Activated B cell treated with CpG ODN at 0.5 μM for 24 hours (primary cell): ENCODE measurements at regions not wholly inside any gene's neighbourhood (a gene's known extent, or its start where the extent isn't known, plus 50 kb on each side); places are given as distances from the start of the nearest gene placed in this dataset.

Experiments
- ATAC-seq: fragments of 200-7000 bp; cut with Tn5 transposase; one replicate; pipeline ENCODE4 v1.10.0; 2021; ENCODE audit warnings: low read depth, mild to moderate bottlenecking, moderate library complexity
- CTCF ChIA-PET: fragments of 350-600 bp; sonication (Branson Sonifier 250); formaldehyde crosslinking; loops from one replicate; lab custom pipeline; 2021; ENCODE audit warnings: antibody characterized with exemption; lab: Charles Lee
- POLR2A ChIA-PET: fragments of 350-600 bp; sonication (Branson Sonifier 250); formaldehyde crosslinking; loops from one replicate; lab custom pipeline; 2021; ENCODE audit warnings: antibody characterized with exemption; lab: Charles Lee
- DNase-seq: peaks from one replicate; pipeline ENCODE4 v3.0.0; 2022
- H3K27ac Mint-ChIP-seq: one replicate; pipeline ENCODE4 v1.8.0; 2020; ENCODE audit warnings: mixed read lengths
- H3K27me3 Mint-ChIP-seq: one replicate; pipeline ENCODE4 v1.8.0; 2021; ENCODE audit warnings: mixed read lengths
- H3K36me3 Mint-ChIP-seq: one replicate; pipeline ENCODE4 v1.8.0; 2021; ENCODE audit warnings: low read depth, mixed read lengths
- H3K4me1 Mint-ChIP-seq: one replicate; pipeline ENCODE4 v1.8.0; 2021; ENCODE audit warnings: mixed read lengths
- H3K4me3 Mint-ChIP-seq: one replicate; pipeline ENCODE4 v1.8.0; 2020; ENCODE audit warnings: mild to moderate bottlenecking, mixed read lengths
- H3K9me3 Mint-ChIP-seq: one replicate; pipeline ENCODE4 v1.8.0; 2020; ENCODE audit warnings: mixed read lengths
- intact Hi-C: fragments of 100-400 bp; cut with micrococcal nuclease; formaldehyde crosslinking; loops from one replicate; pipeline ENCODE4 v1.15.1; 2024
- TF ChIP-seq, protein P1 (sequence below): fragments of 200-600 bp; IDR thresholded peaks from one replicate; pipeline ENCODE4 v1.8.0; 2022; ENCODE audit warnings: antibody characterized with exemption, mild to moderate bottlenecking

DNA sequence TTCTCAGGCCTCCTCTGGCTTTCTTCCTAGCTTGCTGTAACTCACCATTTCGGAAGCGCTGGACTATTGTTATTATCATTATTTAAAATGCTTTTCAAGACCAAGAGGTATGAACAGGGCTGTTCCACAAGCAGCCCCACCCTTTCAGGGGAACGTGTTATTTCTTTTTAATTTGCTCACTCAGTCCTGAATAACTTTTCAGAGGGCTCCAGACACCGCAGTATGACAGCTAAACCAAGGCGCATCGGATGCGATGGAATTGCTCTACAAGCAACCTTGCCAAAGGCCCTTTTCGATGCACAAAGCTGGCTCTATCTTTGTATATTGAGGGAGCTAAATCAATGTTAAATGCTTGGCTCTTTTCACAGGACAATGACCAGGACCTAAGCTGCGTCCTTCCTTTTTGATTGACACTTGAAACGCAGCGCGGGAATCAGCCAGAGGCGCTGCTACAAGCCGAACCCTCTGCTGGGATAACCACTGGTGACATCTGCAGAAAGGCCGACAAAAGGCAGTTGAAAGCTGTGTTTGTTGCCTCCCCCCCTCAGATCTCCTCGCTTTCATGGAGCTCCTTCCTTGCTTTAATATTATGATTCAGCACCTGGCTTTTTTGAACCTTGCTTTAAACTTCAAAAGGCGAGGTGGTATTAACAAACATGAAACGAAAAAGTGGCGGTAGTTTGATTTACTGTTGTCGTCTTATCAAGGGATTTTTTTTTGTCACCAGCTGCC is 204.7 kb upstream of the PROX1 start:
- H3K36me3 Mint-ChIP-seq: no peaks in the 10 kb centered on the region
- POLR2A ChIA-PET: no interaction called here
- H3K27ac Mint-ChIP-seq: no peak overlapping the region
- no peaks in the 10 kb centered on the region for H3K9me3 Mint-ChIP-seq
- CTCF ChIA-PET: no interaction called here
- TF ChIP-seq, protein P1, sequence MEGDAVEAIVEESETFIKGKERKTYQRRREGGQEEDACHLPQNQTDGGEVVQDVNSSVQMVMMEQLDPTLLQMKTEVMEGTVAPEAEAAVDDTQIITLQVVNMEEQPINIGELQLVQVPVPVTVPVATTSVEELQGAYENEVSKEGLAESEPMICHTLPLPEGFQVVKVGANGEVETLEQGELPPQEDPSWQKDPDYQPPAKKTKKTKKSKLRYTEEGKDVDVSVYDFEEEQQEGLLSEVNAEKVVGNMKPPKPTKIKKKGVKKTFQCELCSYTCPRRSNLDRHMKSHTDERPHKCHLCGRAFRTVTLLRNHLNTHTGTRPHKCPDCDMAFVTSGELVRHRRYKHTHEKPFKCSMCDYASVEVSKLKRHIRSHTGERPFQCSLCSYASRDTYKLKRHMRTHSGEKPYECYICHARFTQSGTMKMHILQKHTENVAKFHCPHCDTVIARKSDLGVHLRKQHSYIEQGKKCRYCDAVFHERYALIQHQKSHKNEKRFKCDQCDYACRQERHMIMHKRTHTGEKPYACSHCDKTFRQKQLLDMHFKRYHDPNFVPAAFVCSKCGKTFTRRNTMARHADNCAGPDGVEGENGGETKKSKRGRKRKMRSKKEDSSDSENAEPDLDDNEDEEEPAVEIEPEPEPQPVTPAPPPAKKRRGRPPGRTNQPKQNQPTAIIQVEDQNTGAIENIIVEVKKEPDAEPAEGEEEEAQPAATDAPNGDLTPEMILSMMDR: no peak
- DNase-seq (no peak), ATAC-seq (no peak)
- intact Hi-C loops: no loop called here
- no peaks in the 10 kb centered on the region for H3K4me1 Mint-ChIP-seq
- H3K27me3 Mint-ChIP-seq: no peaks in the 10 kb centered on the region
- no peak overlapping the region for H3K4me3 Mint-ChIP-seq

DNA sequence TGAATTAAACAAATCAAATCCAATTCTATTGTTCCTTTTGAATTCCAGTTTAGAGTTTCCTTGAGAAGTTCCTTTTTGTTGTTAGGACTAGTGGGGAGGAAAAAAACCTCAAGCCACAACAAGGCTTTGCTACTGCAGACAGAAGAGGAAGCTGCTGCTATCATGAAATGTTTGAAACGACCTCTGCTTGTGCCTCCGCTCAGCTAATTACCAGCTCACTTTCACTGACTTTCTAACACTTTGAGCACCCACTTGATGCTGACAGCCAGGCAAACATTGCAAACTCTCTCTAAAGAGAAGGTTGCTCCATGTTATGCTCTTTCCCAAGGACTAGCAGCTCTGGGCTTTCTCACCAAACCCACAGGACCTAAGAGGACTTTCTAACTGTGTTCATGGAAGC is 203.9 kb upstream of the PROX1 start:
- Mint-ChIP-seq H3K27ac (no peak overlapping the region), H3K27me3 (no peaks in the 10 kb centered on the region), H3K36me3 (no peaks in the 10 kb centered on the region), H3K4me1 (no peaks in the 10 kb centered on the region), H3K4me3 (no peak overlapping the region), H3K9me3 (no peaks in the 10 kb centered on the region)
- intact Hi-C loops: no loop called here
- DNase-seq: no peak
- TF ChIP-seq, protein P1: no peak
- CTCF ChIA-PET: interaction anchor here (0.7 kb wide), 1 partner anchor 393 kb away, joined by 3 read pairs; no protein-coding TSS in a partner anchor
- ATAC-seq: no peak
- POLR2A ChIA-PET: no interaction called here

DNA sequence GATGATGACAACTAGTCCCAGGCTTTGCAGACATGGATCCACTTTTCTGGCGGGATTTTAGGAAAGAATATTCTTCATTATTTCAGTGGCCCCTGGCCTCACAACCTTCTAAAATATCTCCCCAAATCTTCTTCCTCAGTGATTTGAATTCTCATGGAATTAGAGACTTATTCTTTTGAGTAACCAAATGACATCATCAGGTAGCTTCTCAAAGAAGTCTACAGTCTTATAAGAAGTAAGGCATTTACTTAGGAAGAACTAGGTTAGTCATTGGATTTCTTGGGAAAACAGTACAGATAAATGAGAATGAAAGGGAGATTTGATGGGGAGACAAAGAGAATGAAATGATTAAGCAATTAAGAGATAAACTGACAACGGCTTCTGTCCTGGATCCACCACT is 201.1 kb upstream of the PROX1 start:
- no peaks in the 10 kb centered on the region for H3K36me3 Mint-ChIP-seq
- no peaks in the 10 kb centered on the region for H3K4me1 Mint-ChIP-seq
- TF ChIP-seq, protein P1: no peak
- no peaks in the 10 kb centered on the region for H3K27me3 Mint-ChIP-seq
- POLR2A ChIA-PET: no interaction called here
- intact Hi-C loops: no loop called here
- no peaks in the 10 kb centered on the region for H3K9me3 Mint-ChIP-seq
- H3K4me3 Mint-ChIP-seq: no peak overlapping the region
- no peak overlapping the region for H3K27ac Mint-ChIP-seq
- CTCF ChIA-PET: no interaction called here
- DNase-seq (no peak), ATAC-seq (no peak)

DNA sequence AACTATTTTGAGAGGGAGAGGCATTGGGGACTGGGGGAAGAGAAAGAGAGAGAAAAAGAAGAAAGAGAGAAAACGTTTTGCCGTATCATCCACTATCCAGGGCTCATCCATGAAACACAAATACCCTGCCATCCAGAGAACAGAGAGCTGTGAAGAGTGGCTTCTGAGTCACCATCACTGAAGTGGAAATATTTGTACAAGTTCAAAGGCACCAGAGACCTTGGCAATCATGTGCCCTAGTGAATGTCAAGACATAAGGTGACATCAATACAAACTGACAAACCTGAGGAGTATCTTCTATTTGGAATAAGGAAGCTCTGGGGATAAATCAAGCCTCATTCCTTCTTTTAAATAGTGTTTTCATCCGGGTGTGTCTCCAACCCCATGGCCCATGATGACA is 197.2 kb upstream of the PROX1 start:
- no peak overlapping the region for H3K27ac Mint-ChIP-seq
- ChIA-PET POLR2A (no interaction called here), CTCF (no interaction called here)
- peaks cover 2% of the 10 kb centered on the region for H3K27me3 Mint-ChIP-seq
- no peaks in the 10 kb centered on the region for H3K36me3 Mint-ChIP-seq
- DNase-seq (no peak), ATAC-seq (no peak)
- H3K4me1 Mint-ChIP-seq: no peaks in the 10 kb centered on the region
- no peaks in the 10 kb centered on the region for H3K9me3 Mint-ChIP-seq
- TF ChIP-seq, protein P1: no peak
- H3K4me3 Mint-ChIP-seq: no peak overlapping the region
- intact Hi-C loops: no loop called here

DNA sequence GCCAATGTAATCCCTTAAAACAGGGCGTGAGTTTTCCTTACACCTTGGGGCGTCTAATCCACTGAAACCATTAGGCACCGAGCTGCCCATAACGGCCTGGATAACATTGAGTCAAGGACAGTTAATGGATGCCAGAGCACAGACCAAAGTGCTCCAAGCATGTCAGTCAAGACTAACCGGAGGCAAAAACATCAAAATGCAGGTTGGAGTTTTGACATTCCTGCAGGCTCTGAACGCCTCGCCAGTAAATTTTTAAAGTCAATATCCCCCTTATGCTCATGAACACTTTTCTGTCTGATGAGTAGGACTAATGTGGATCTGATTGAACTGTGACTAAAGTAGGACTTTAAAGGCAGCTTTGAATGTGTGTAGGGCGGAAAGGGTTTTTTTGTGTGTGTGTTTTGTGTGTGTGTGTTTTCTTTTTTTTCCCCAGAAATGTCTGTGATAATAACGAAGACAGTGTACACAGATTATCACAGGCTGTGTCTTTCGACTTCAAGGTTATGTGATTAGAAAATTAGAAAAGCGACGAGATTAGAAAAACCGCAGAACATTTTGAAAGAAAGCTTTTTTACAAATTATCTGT is 194.2 kb upstream of the PROX1 start:
- H3K27me3 Mint-ChIP-seq: peaks cover 3% of the 10 kb centered on the region
- TF ChIP-seq, protein P1: no peak
- no peaks in the 10 kb centered on the region for H3K4me1 Mint-ChIP-seq
- CTCF ChIA-PET: no interaction called here
- DNase-seq (no peak), ATAC-seq (no peak)
- H3K9me3 Mint-ChIP-seq: no peaks in the 10 kb centered on the region
- intact Hi-C loops: no loop called here
- POLR2A ChIA-PET: no interaction called here
- no peak overlapping the region for H3K27ac Mint-ChIP-seq
- H3K36me3 Mint-ChIP-seq: no peaks in the 10 kb centered on the region
- no peak overlapping the region for H3K4me3 Mint-ChIP-seq
